ENCODE measurements at regions not wholly inside any gene's neighbourhood (a gene's known extent, or its start where the extent isn't known, plus 50 kb on each side); places are given as distances from the start of the nearest gene placed in this dataset.

GRCh38 chr5:58191443-58191842 lies 268.4 kb downstream of the PLK2 start:
- no peak overlapping the region for H3K4me3 ChIP-seq (replicated peaks; ENCODE audit: insufficient read depth, low read length)
- no peaks in the 10 kb centered on the region for H3K27me3 ChIP-seq (ENCODE audit: insufficient read depth, poor library complexity, severe bottlenecking)
- H3K27ac ChIP-seq (replicated peaks): no peak overlapping the region
- DNase-seq (ENCODE audit: low read depth in 1 of 2, low spot score in 1 of 2): no peak
- TF ChIP-seq POLR2AphosphoS5 (IDR thresholded peaks at IDR 0.05; ENCODE audit: low read depth): no peak
- TF ChIP-seq SPI1 (IDR thresholded peaks at IDR 0.05; ENCODE audit: borderline replicate concordance, low read depth): no peak
- no peak for TF ChIP-seq CTCF (IDR thresholded peaks at IDR 0.05; ENCODE audit: insufficient read depth, low read length)
- TF ChIP-seq GABPA (IDR thresholded peaks at IDR 0.05; ENCODE audit: low read depth): no peak

- TF ChIP-seq SPI1 (IDR thresholded peaks at IDR 0.05; ENCODE audit: borderline replicate concordance, low read depth) (no peak), POLR2AphosphoS5 (IDR thresholded peaks at IDR 0.05; ENCODE audit: low read depth) (no peak), CTCF (IDR thresholded peaks at IDR 0.05; ENCODE audit: insufficient read depth, low read length) (no peak), GABPA (IDR thresholded peaks at IDR 0.05; ENCODE audit: low read depth) (no peak), REST (IDR thresholded peaks at IDR 0.05; ENCODE audit: insufficient replicate concordance, low read depth) (no peak)
- Histone ChIP-seq H3K27ac (replicated peaks) (no peak overlapping the region), H3K4me3 (replicated peaks; ENCODE audit: insufficient read depth, low read length) (no peak overlapping the region), H3K27me3 (ENCODE audit: insufficient read depth, poor library complexity, severe bottlenecking) (no peaks in the 10 kb centered on the region)
- no peak for DNase-seq (ENCODE audit: low read depth in 1 of 2, low spot score in 1 of 2)
Measured at GRCh38 chr5:58188262-58188651, 271.6 kb downstream of the PLK2 start.

- no peaks in the 10 kb centered on the region for H3K27me3 ChIP-seq (ENCODE audit: insufficient read depth, poor library complexity, severe bottlenecking)
- no peak overlapping the region for H3K4me3 ChIP-seq (replicated peaks; ENCODE audit: insufficient read depth, low read length)
- DNase-seq (ENCODE audit: low read depth in 1 of 2, low spot score in 1 of 2): no peak
- TF ChIP-seq CTCF (IDR thresholded peaks at IDR 0.05; ENCODE audit: insufficient read depth, low read length) (no peak), SPI1 (IDR thresholded peaks at IDR 0.05; ENCODE audit: borderline replicate concordance, low read depth) (no peak), REST (IDR thresholded peaks at IDR 0.05; ENCODE audit: insufficient replicate concordance, low read depth) (no peak), GABPA (IDR thresholded peaks at IDR 0.05; ENCODE audit: low read depth) (no peak), POLR2AphosphoS5 (IDR thresholded peaks at IDR 0.05; ENCODE audit: low read depth) (no peak)
- H3K27ac ChIP-seq (replicated peaks): no peak overlapping the region
Measured at GRCh38 chr5:58187432-58188261, 272.2 kb downstream of the PLK2 start.
